ENCODE measurements at regions not wholly inside any gene's neighbourhood (a gene's known extent, or its start where the extent isn't known, plus 50 kb on each side); places are given as distances from the start of the nearest gene placed in this dataset.

DNA sequence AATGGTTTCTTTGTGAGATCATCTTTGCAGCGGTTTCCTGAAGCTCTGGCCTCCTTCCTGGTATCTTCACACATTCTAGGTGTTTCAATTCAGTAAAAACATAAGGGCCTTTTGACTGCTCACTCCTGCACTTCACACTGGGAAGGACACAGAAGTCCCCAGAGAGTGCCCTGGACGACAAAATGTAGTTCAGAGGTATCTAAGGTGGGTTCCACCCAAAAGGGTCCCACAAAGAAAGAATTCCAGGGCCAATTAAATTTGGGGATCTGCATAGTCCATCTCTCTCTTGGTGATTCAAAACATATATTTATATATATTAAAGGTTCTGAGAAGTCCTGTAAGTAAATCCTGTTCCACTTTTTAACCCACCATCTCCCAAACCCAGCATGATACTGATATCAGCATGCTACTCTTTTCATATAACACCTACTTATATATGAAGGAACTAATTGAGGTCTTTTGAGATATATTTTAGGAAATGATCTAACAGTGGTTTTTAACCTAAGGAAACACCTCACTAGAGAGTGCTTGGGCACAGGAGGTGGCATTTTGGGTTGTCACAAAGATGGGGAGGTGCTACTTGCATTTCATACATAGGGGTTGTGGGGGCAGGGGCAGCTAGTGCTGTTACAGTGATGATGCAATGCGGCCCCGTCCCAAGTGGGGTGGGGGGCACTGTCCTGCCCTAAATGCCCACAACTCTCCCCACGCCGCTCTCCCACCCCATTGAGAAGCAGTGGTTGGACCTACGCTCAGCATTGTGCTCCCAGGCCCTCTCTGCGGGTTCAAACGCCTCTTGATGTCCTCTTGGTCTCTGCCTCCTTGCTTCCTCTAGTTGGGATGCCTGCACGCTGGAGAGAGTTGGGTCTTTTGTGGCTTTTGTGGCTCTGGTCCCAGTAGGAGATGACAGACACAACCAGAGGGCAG lies 109.4 kb downstream of the ARF6 start:
- no peak overlapping the region for H3K4me3 ChIP-seq (replicated peaks; ENCODE audit: insufficient read depth, low read length)
- TF ChIP-seq, protein P1, sequence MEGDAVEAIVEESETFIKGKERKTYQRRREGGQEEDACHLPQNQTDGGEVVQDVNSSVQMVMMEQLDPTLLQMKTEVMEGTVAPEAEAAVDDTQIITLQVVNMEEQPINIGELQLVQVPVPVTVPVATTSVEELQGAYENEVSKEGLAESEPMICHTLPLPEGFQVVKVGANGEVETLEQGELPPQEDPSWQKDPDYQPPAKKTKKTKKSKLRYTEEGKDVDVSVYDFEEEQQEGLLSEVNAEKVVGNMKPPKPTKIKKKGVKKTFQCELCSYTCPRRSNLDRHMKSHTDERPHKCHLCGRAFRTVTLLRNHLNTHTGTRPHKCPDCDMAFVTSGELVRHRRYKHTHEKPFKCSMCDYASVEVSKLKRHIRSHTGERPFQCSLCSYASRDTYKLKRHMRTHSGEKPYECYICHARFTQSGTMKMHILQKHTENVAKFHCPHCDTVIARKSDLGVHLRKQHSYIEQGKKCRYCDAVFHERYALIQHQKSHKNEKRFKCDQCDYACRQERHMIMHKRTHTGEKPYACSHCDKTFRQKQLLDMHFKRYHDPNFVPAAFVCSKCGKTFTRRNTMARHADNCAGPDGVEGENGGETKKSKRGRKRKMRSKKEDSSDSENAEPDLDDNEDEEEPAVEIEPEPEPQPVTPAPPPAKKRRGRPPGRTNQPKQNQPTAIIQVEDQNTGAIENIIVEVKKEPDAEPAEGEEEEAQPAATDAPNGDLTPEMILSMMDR (IDR thresholded peaks at IDR 0.05; ENCODE audit: insufficient read depth, low read length) = no peak
- no peak for TF ChIP-seq POLR2AphosphoS5 (IDR thresholded peaks at IDR 0.05; ENCODE audit: low read depth)
- no peak for TF ChIP-seq GABPA (IDR thresholded peaks at IDR 0.05; ENCODE audit: low read depth)
- TF ChIP-seq, protein P2, sequence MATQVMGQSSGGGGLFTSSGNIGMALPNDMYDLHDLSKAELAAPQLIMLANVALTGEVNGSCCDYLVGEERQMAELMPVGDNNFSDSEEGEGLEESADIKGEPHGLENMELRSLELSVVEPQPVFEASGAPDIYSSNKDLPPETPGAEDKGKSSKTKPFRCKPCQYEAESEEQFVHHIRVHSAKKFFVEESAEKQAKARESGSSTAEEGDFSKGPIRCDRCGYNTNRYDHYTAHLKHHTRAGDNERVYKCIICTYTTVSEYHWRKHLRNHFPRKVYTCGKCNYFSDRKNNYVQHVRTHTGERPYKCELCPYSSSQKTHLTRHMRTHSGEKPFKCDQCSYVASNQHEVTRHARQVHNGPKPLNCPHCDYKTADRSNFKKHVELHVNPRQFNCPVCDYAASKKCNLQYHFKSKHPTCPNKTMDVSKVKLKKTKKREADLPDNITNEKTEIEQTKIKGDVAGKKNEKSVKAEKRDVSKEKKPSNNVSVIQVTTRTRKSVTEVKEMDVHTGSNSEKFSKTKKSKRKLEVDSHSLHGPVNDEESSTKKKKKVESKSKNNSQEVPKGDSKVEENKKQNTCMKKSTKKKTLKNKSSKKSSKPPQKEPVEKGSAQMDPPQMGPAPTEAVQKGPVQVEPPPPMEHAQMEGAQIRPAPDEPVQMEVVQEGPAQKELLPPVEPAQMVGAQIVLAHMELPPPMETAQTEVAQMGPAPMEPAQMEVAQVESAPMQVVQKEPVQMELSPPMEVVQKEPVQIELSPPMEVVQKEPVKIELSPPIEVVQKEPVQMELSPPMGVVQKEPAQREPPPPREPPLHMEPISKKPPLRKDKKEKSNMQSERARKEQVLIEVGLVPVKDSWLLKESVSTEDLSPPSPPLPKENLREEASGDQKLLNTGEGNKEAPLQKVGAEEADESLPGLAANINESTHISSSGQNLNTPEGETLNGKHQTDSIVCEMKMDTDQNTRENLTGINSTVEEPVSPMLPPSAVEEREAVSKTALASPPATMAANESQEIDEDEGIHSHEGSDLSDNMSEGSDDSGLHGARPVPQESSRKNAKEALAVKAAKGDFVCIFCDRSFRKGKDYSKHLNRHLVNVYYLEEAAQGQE (IDR thresholded peaks at IDR 0.05; ENCODE audit: insufficient replicate concordance, low read depth) = no peak
- no peak for TF ChIP-seq SPI1 (IDR thresholded peaks at IDR 0.05; ENCODE audit: borderline replicate concordance, low read depth)
- DNase-seq (ENCODE audit: low read depth in 1 of 2, low spot score in 1 of 2) = peak in 1 of 2 experiments; percentile 13
- peak overlapping the region; percentile 79 for H3K27ac ChIP-seq (replicated peaks)
- no peaks in the 10 kb centered on the region for H3K27me3 ChIP-seq (ENCODE audit: insufficient read depth, poor library complexity, severe bottlenecking)

DNA sequence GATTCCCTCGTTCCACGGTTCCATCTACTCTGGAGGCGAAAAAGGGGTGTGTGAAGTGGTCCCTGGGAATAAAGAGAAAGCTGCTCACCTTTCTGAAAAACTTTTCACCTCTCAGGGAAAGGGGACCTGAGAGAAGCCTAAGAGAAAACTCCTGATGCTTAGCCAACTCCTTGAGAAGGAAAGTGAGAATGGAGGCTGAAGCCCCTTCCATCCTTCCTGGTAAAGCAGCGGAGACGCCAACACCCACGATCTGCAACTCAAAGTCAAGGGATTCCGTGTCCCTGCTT lies 110.0 kb downstream of the ARF6 start:
- peak overlapping the region; percentile 79 for H3K27ac ChIP-seq (replicated peaks)
- peak overlapping the region; percentile 58 for H3K4me3 ChIP-seq (replicated peaks; ENCODE audit: insufficient read depth, low read length)
- TF ChIP-seq GABPA (IDR thresholded peaks at IDR 0.05; ENCODE audit: low read depth) (no peak), POLR2AphosphoS5 (IDR thresholded peaks at IDR 0.05; ENCODE audit: low read depth) (no peak), SPI1 (IDR thresholded peaks at IDR 0.05; ENCODE audit: borderline replicate concordance, low read depth) (no peak)
- TF ChIP-seq, protein P1 (IDR thresholded peaks at IDR 0.05; ENCODE audit: insufficient read depth, low read length) = no peak
- H3K27me3 ChIP-seq (ENCODE audit: insufficient read depth, poor library complexity, severe bottlenecking) = no peaks in the 10 kb centered on the region
- no peak for DNase-seq (ENCODE audit: low read depth in 1 of 2, low spot score in 1 of 2)

DNA sequence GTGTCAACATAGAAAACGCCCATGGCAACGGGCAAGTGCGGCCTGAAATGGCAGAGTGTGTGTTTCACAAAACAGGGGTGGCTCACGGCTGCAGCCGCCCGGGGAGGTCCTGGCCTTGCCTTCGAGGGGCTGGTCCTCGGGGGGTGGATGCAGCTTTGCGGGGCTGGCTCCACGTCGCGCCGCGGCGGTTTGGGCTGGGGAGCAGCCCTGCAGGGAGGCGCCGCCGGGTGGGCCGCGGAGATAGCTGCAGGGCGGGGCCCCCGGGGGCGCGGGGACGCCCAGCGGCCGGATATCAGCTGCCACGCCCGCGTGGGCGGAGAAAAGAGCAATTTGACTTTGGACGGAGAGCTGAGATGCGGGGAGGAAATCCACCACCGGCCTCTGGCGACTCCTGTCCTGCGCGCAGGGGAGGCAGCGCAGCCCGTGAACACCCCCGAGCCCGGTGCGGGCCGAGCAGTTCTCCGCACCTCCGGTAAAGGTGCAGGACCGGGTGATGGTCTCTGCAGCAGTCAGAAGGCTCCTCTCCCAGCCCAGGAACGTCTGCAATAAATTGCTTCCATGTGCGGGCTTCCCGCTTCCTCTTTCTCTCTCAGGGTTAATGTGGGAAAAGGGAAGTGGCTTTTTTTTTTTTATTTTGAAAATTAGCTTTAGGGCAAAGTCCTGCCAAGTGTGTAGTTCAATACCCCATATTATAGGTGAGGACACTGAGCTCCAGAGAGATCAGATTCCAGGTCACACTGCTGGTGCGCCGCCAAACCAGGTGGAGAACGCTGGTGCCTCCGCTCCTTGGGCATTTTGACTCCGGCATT lies 110.5 kb downstream of the ARF6 start:
- H3K27me3 ChIP-seq (ENCODE audit: insufficient read depth, poor library complexity, severe bottlenecking) = no peaks in the 10 kb centered on the region
- peak overlapping the region; percentile 58 for H3K4me3 ChIP-seq (replicated peaks; ENCODE audit: insufficient read depth, low read length)
- DNase-seq (ENCODE audit: low read depth in 1 of 2, low spot score in 1 of 2) = peak in 1 of 2 experiments; percentile 79
- TF ChIP-seq, protein P1 (IDR thresholded peaks at IDR 0.05; ENCODE audit: insufficient read depth, low read length) = no peak
- peak; percentile 33; the same call in 1 of the 2 replicates for TF ChIP-seq POLR2AphosphoS5 (IDR thresholded peaks at IDR 0.05; ENCODE audit: low read depth)
- TF ChIP-seq SPI1 (IDR thresholded peaks at IDR 0.05; ENCODE audit: borderline replicate concordance, low read depth) = peak; percentile 100
- H3K27ac ChIP-seq (replicated peaks) = peak overlapping the region; percentile 79

DNA sequence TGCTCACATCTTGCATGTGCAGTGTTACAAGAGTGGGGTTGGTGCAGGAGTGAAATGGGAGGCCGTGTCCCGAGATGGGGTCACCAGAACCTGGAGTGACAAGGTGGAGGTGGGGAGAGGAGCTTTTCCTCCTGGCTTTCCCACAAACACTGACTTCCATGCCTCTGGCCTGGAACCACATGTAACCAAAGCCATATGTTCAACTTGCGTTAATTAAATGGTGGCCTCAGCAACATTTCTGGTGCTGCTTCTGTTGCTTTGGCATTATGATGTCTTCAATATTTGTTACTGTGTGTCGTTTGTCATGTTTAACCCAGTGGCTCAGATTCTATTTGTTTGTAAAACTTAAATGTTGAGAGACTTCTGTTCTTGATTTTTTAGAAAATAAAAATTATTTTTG lies 110.2 kb downstream of the VCPKMT start:
- Histone ChIP-seq H3K27ac (replicated peaks) (no peak overlapping the region), H3K4me3 (replicated peaks; ENCODE audit: insufficient read depth, low read length) (no peak overlapping the region)
- TF ChIP-seq, protein P2 (IDR thresholded peaks at IDR 0.05; ENCODE audit: insufficient replicate concordance, low read depth) = no peak
- TF ChIP-seq GABPA (IDR thresholded peaks at IDR 0.05; ENCODE audit: low read depth) (no peak), SPI1 (IDR thresholded peaks at IDR 0.05; ENCODE audit: borderline replicate concordance, low read depth) (no peak), POLR2AphosphoS5 (IDR thresholded peaks at IDR 0.05; ENCODE audit: low read depth) (no peak)
- TF ChIP-seq, protein P1 (IDR thresholded peaks at IDR 0.05; ENCODE audit: insufficient read depth, low read length) = no peak

More for the DNA sequence above, 110.2 kb downstream of the VCPKMT start:
- DNase-seq (ENCODE audit: low read depth in 1 of 2, low spot score in 1 of 2) = no peak
- H3K27me3 ChIP-seq (ENCODE audit: insufficient read depth, poor library complexity, severe bottlenecking) = no peaks in the 10 kb centered on the region
